Nephron progenitor cell (in vitro differentiated cells): ENCODE measurements at regions not wholly inside any gene's neighbourhood (a gene's known extent, or its start where the extent isn't known, plus 50 kb on each side); places are given as distances from the start of the nearest gene placed in this dataset.

ENCODE experiments used
- DNase-seq: peaks from one replicate; pipeline ENCODE4 v3.0.0; 2021
- H3K27ac Mint-ChIP-seq: 2 replicates; pipeline ENCODE4 v1.8.0; 2021; ENCODE audit warnings: mild to moderate bottlenecking, moderate library complexity, mixed read lengths
- H3K27me3 Mint-ChIP-seq: 2 replicates; pipeline ENCODE4 v1.8.0; 2021; ENCODE audit warnings: mild to moderate bottlenecking, low read depth, mixed read lengths; ENCODE audit not compliant: poor library complexity
- H3K36me3 Mint-ChIP-seq: 2 replicates; pipeline ENCODE4 v1.8.0; 2021; ENCODE audit warnings: low read depth, mixed read lengths
- H3K4me1 Mint-ChIP-seq: 2 replicates; pipeline ENCODE4 v1.8.0; 2021; ENCODE audit warnings: mixed read lengths
- H3K4me3 Mint-ChIP-seq: 2 replicates; pipeline ENCODE4 v1.8.0; 2021; ENCODE audit warnings: mild to moderate bottlenecking, moderate library complexity, mixed read lengths
- H3K9me3 Mint-ChIP-seq: 2 replicates; pipeline ENCODE4 v1.8.0; 2021; ENCODE audit warnings: mild to moderate bottlenecking, moderate library complexity, mixed read lengths
- TF ChIP-seq, protein P1 (sequence below): fragments of 200-600 bp; sonication (generic); IDR thresholded peaks from 2 replicates; pipeline ENCODE4 v1.5.0; 2021; ENCODE audit warnings: antibody characterized with exemption

DNA sequence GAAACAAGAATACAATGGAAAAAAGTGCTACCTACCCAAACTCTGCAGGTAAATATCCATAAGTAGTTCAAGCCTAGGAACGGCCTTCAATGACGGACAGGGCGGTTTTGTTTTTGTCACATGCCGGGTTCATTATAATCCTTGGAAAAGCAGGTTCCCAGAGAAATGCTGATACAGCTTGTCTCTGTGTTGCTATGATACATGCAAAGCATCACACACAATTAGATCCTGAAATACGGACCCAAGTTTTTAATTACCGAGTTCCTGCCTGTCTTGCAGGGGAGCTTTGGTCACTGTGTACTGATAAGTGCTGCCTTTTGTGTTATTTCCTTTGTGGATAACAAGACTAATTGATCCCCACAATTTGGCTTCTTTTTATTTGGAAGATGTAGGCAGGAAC, 217.4 kb downstream of the HAPSTR1 start:
- Mint-ChIP-seq H3K27ac (peak overlapping the region; percentile 8), H3K9me3 (peaks cover 3% of the 10 kb centered on the region), H3K27me3 (peaks cover 14% of the 10 kb centered on the region), H3K4me3 (peak overlapping the region; percentile 21), H3K36me3 (no peaks in the 10 kb centered on the region), H3K4me1 (peaks cover 46% of the 10 kb centered on the region)
- TF ChIP-seq, protein P1, sequence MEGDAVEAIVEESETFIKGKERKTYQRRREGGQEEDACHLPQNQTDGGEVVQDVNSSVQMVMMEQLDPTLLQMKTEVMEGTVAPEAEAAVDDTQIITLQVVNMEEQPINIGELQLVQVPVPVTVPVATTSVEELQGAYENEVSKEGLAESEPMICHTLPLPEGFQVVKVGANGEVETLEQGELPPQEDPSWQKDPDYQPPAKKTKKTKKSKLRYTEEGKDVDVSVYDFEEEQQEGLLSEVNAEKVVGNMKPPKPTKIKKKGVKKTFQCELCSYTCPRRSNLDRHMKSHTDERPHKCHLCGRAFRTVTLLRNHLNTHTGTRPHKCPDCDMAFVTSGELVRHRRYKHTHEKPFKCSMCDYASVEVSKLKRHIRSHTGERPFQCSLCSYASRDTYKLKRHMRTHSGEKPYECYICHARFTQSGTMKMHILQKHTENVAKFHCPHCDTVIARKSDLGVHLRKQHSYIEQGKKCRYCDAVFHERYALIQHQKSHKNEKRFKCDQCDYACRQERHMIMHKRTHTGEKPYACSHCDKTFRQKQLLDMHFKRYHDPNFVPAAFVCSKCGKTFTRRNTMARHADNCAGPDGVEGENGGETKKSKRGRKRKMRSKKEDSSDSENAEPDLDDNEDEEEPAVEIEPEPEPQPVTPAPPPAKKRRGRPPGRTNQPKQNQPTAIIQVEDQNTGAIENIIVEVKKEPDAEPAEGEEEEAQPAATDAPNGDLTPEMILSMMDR = no peak
- DNase-seq = no peak

GRCh38 chr16:9309844-9310243, 218.4 kb downstream of the HAPSTR1 start:
- Mint-ChIP-seq H3K27me3 (peaks cover 15% of the 10 kb centered on the region), H3K27ac (no peak overlapping the region), H3K9me3 (peaks cover 9% of the 10 kb centered on the region), H3K36me3 (no peaks in the 10 kb centered on the region), H3K4me1 (peaks cover 46% of the 10 kb centered on the region), H3K4me3 (no peak overlapping the region)
- no peak for DNase-seq
- TF ChIP-seq, protein P1 = no peak

GRCh38 chr16:9311303-9311954, 220.0 kb downstream of the HAPSTR1 start:
- TF ChIP-seq, protein P1 = no peak
- Mint-ChIP-seq H3K4me3 (no peak overlapping the region), H3K4me1 (peaks cover 41% of the 10 kb centered on the region), H3K9me3 (peaks cover 9% of the 10 kb centered on the region), H3K27me3 (peaks cover 15% of the 10 kb centered on the region), H3K27ac (no peak overlapping the region), H3K36me3 (no peaks in the 10 kb centered on the region)
- peak; percentile 6 for DNase-seq

- DNase-seq = no peak
- TF ChIP-seq, protein P1 = no peak
- Mint-ChIP-seq H3K27ac (no peak overlapping the region), H3K27me3 (peaks cover 6% of the 10 kb centered on the region), H3K36me3 (no peaks in the 10 kb centered on the region), H3K9me3 (peaks cover 17% of the 10 kb centered on the region), H3K4me1 (peaks cover 3% of the 10 kb centered on the region), H3K4me3 (no peak overlapping the region)
Measured at GRCh38 chr16:9316008-9316407, 224.6 kb downstream of the HAPSTR1 start.

GRCh38 chr16:9316615-9317014, 225.2 kb downstream of the HAPSTR1 start:
- TF ChIP-seq, protein P1 = no peak
- Mint-ChIP-seq H3K36me3 (no peaks in the 10 kb centered on the region), H3K27me3 (peaks cover 6% of the 10 kb centered on the region), H3K27ac (no peak overlapping the region), H3K4me3 (no peak overlapping the region), H3K4me1 (no peaks in the 10 kb centered on the region), H3K9me3 (peaks cover 17% of the 10 kb centered on the region)
- no peak for DNase-seq

DNA sequence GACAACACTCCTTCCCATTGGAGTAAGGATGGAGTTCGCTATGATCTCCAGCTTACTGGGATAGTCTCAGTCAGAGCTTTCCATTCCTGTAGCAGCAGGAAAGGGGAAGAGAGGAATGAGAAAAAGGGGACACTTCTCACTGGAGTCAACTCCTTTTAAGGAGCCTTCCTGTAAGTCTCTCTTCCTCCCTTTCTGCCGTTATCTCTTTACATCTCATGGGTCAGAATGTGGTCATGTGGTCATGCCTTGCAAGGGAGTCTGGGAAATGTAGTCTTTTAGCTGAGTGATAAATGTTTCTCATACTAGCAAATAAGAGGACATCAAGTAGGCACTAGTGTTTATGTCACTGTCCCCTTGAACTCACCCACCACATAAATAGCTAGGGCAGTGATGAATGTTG, 227.3 kb downstream of the HAPSTR1 start:
- DNase-seq = no peak
- H3K27ac Mint-ChIP-seq = no peak overlapping the region
- TF ChIP-seq, protein P1 = no peak
- no peak overlapping the region for H3K4me3 Mint-ChIP-seq
- H3K9me3 Mint-ChIP-seq = peaks cover 14% of the 10 kb centered on the region
- no peaks in the 10 kb centered on the region for H3K4me1 Mint-ChIP-seq
- peaks cover 12% of the 10 kb centered on the region for H3K27me3 Mint-ChIP-seq
- H3K36me3 Mint-ChIP-seq = no peaks in the 10 kb centered on the region
